A673 (cell line): ENCODE measurements at regions not wholly inside any gene's neighbourhood (a gene's known extent, or its start where the extent isn't known, plus 50 kb on each side); places are given as distances from the start of the nearest gene placed in this dataset.

Source experiments
- EZH2 ChIP-seq: fragments of 200-600 bp; sonication (generic); IDR thresholded peaks from 2 replicates; pipeline ENCODE4 v1.6.1; 2017; ENCODE audit warnings: borderline replicate concordance, low read depth, mild to moderate bottlenecking, mixed read lengths, antibody characterized with exemption, low read length; ENCODE audit not compliant: poor library complexity, severe bottlenecking
- TF ChIP-seq, protein P1 (sequence below): fragments of 300-800, 200-600 bp; sonication (generic); conservative IDR thresholded peaks from 2 replicates; pipeline ENCODE4 v1.5.1; 2017; ENCODE audit warnings: low read depth, mild to moderate bottlenecking, antibody characterized with exemption, low read length, moderate library complexity, mixed read lengths

DNA sequence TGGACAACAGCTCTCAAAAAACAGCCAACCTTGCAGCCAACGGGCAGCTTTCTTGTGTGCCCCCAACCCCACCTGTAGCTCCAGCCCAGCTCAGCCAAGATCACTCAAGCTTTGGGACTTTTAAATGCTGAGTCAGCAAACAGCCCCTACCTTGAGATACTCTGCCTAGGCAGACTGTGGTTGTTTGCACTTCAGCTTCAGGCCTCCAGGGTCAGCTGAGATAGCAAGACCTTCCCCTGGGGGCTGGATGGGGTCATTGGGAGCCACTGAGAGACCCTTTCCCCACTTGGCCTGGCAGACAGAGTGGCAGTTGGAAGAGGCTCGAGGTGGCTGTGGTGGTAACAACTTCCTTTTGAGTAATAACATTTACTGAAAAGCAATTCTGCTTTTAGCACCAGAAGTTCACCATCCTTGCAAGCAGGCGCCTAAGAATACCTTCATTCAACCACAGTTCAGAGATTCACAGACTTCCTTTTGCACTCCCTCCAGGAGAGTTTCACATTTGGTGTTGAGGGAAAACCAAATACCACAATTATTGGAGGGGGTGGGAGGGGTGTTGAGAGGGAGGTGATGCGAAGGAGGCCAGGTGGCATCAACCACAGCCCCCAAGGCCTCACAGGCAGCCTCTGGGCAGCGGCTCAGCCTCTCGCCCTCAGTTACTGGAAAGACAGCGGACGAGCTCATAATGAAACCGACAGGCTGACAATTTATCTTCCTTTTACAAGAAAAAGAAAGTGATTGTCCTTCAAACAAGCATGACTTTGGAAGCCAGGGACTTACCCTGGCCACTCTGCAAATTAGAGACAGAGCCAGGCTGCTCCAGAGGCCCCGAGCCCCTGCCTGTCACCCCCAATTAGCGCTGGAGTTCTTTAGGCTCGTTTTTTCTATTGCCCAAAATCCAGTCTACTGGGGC, 148.1 kb downstream of the CEBPB start:
- TF ChIP-seq, protein P1, sequence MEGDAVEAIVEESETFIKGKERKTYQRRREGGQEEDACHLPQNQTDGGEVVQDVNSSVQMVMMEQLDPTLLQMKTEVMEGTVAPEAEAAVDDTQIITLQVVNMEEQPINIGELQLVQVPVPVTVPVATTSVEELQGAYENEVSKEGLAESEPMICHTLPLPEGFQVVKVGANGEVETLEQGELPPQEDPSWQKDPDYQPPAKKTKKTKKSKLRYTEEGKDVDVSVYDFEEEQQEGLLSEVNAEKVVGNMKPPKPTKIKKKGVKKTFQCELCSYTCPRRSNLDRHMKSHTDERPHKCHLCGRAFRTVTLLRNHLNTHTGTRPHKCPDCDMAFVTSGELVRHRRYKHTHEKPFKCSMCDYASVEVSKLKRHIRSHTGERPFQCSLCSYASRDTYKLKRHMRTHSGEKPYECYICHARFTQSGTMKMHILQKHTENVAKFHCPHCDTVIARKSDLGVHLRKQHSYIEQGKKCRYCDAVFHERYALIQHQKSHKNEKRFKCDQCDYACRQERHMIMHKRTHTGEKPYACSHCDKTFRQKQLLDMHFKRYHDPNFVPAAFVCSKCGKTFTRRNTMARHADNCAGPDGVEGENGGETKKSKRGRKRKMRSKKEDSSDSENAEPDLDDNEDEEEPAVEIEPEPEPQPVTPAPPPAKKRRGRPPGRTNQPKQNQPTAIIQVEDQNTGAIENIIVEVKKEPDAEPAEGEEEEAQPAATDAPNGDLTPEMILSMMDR: no peak
- TF ChIP-seq EZH2: no peak
